ENCODE measurements at regions not wholly inside any gene's neighbourhood (a gene's known extent, or its start where the extent isn't known, plus 50 kb on each side); places are given as distances from the start of the nearest gene placed in this dataset.
"Not testable (repeated sequence)": the region's sequence is repeated elsewhere in the genome, so short reads cannot be mapped to it uniquely, and the experiment has no call there.

DNA sequence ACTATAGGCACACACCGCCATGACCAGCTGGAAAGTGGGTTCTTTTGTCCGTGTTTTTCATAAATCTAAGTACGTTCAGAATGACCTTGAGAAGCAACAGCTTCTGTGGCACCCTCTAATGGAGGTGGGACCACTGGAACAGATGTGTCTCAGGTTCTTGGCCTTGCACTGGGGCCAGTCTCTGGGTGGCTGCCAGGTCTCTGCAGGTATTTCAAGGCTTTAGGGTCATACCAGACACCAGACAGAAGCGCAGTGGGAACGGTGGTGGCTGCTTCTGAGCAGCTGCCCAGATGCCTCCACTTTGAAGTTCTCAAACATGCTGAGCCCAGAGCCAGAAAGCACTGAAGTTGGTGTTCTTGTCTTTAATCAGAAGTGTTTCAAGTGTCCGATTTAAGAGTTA, 75.0 kb upstream of the RBM19 start:
- Histone ChIP-seq H3K27me3 (ENCODE audit: control insufficient read depth, insufficient read depth, low read length) (no peaks in the 10 kb centered on the region), H3K9me3 (ENCODE audit: control insufficient read depth, insufficient read depth, low read length) (no peaks in the 10 kb centered on the region), H3K27ac (ENCODE audit: low read length) (no peak overlapping the region), H3K4me3 (ENCODE audit: low read length) (no peak overlapping the region), H3K36me3 (ENCODE audit: control insufficient read depth, insufficient read depth, low read length) (no peaks in the 10 kb centered on the region), H3K4me1 (ENCODE audit: control insufficient read depth, insufficient read depth, low read length) (peaks cover 4% of the 10 kb centered on the region; the same call in 1 of the 2 replicates)
- no peak for DNase-seq (ENCODE audit: low read depth, low spot score)
- WGBS (ENCODE audit: insufficient coverage, insufficient read length) = no CpG with 5 or more reads among the region's 6 CpGs

DNA sequence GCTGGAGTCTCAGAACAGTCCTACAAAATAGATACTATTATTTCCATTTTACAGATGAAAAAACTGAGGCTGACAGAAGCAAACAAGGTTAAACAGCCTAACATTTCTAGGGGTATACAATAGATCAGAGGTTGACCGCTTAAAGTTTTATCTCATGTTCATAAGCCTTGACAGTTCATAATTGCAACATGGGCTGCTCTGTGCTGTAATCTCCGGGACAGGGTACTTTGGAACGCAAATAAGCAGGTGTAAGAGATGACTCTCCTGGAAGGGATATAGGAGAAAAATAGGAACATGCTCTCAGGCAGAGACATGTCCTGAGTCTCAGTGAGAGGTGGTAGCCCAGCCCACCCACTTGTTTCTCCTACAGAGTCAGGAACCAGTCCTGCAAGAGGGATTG, 72.8 kb upstream of the RBM19 start:
- DNase-seq (ENCODE audit: low read depth, low spot score) = no peak
- Histone ChIP-seq H3K4me3 (ENCODE audit: low read length) (no peak overlapping the region), H3K9me3 (ENCODE audit: control insufficient read depth, insufficient read depth, low read length) (no peaks in the 10 kb centered on the region), H3K27me3 (ENCODE audit: control insufficient read depth, insufficient read depth, low read length) (no peaks in the 10 kb centered on the region), H3K4me1 (ENCODE audit: control insufficient read depth, insufficient read depth, low read length) (no peaks in the 10 kb centered on the region), H3K36me3 (ENCODE audit: control insufficient read depth, insufficient read depth, low read length) (no peaks in the 10 kb centered on the region), H3K27ac (ENCODE audit: low read length) (no peak overlapping the region)
- WGBS (ENCODE audit: insufficient coverage, insufficient read length) = no CpG with 5 or more reads among the region's 3 CpGs

DNA sequence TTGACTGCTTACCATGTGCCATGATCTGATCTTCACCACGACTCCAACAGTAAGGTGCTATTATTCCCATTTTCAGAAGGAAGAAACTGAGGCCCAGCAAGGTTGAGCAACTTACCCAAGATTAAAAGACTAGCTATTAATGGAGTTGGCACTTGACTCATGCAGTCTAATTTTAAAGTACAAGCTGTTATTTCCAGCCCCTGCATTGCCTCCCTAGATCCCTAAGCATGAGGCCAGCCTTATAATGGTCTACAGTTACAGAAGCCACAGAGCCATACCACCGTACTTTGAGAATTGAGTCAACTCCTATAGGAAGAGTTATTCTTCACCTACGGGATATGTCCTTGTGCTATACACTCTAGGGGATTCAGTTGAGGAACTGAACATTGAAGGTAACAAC, 66.7 kb upstream of the RBM19 start:
- DNase-seq (ENCODE audit: low read depth, low spot score) = no peak

DNA sequence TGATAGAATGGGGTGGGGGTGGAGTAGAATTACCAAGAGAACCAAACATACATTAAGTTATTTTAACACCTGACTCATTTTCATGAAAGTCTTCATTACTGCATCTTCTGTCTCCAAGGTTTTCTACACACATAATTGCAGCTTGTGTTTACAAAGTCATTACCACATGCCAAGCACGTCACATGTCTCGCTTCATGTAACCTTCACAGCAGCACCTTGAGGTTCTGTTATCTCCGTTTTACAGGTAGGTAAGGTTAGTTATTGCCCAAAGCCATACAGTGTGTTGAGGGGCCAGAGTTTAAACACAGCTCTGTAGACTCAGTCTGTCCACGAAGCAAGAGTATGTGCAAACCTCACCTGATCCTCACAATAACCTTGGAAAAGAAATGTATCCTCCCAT, 64.3 kb upstream of the RBM19 start:
- no peak for DNase-seq (ENCODE audit: low read depth, low spot score)
- Histone ChIP-seq H3K27ac (ENCODE audit: low read length) (no peak overlapping the region), H3K4me3 (ENCODE audit: low read length) (no peak overlapping the region), H3K9me3 (ENCODE audit: control insufficient read depth, insufficient read depth, low read length) (0 out of 2 replicates have a peak, but pooled peaks cover 2% of the 10 kb centered on the region), H3K4me1 (ENCODE audit: control insufficient read depth, insufficient read depth, low read length) (no peaks in the 10 kb centered on the region), H3K36me3 (ENCODE audit: control insufficient read depth, insufficient read depth, low read length) (no peaks in the 10 kb centered on the region), H3K27me3 (ENCODE audit: control insufficient read depth, insufficient read depth, low read length) (no peaks in the 10 kb centered on the region)
- no CpG with 5 or more reads among the region's 4 CpGs for WGBS (ENCODE audit: insufficient coverage, insufficient read length)

More for the DNA sequence above, 66.7 kb upstream of the RBM19 start:
- no peak overlapping the region for H3K4me3 ChIP-seq (ENCODE audit: low read length)
- H3K27ac ChIP-seq (ENCODE audit: low read length) = no peak overlapping the region
- no peaks in the 10 kb centered on the region for H3K27me3 ChIP-seq (ENCODE audit: control insufficient read depth, insufficient read depth, low read length)
- H3K9me3 ChIP-seq (ENCODE audit: control insufficient read depth, insufficient read depth, low read length) = no peaks in the 10 kb centered on the region
- H3K36me3 ChIP-seq (ENCODE audit: control insufficient read depth, insufficient read depth, low read length) = no peaks in the 10 kb centered on the region
- H3K4me1 ChIP-seq (ENCODE audit: control insufficient read depth, insufficient read depth, low read length) = no peaks in the 10 kb centered on the region
- WGBS (ENCODE audit: insufficient coverage, insufficient read length) = no CpG with 5 or more reads among the region's 3 CpGs

DNA sequence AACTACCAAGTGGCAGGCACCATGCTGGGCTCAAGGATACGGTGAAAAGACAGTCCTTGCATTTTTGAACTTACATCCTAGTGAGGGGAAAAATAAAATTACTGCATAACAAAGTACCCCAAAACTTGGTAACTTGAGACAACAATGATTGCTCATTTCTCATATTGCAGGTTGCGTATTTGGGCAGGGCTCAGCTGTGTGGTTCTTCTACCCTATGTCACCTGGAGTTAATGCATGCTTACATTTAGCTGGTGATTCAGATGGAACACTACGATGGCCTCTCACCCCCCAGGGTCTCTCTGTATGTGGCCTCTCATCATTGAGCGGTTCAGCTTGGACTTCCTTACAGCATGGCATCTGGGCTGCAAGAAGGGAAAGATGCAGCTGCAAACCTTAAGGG, 60.7 kb upstream of the RBM19 start:
- Histone ChIP-seq H3K4me1 (ENCODE audit: control insufficient read depth, insufficient read depth, low read length) (no peaks in the 10 kb centered on the region), H3K27ac (ENCODE audit: low read length) (no peak overlapping the region), H3K9me3 (ENCODE audit: control insufficient read depth, insufficient read depth, low read length) (0 out of 2 replicates have a peak, but pooled peaks cover 2% of the 10 kb centered on the region), H3K4me3 (ENCODE audit: low read length) (no peak overlapping the region), H3K27me3 (ENCODE audit: control insufficient read depth, insufficient read depth, low read length) (no peaks in the 10 kb centered on the region), H3K36me3 (ENCODE audit: control insufficient read depth, insufficient read depth, low read length) (no peaks in the 10 kb centered on the region)
- no CpG with 5 or more reads among the region's 4 CpGs for WGBS (ENCODE audit: insufficient coverage, insufficient read length)
- no peak for DNase-seq (ENCODE audit: low read depth, low spot score)

DNA sequence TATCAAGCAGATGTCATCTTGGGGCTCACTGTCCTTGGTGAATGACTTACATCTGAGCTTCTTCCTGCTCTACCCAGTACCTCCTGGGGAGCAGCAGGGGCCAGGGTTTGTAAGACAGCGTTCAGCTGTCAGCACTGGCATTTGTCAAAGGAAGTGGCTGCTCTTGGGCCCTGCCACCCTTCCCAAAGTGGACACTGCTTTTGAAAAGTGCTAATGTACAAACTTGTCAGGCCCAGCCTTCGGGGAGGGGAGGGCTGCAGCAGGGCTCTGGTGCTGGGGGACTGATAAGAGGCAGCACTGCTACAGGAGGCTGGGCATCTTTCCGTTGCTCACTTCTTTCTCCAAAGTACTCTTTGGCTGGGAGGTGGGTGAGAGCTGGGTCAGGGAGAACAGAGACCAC, 59.8 kb upstream of the RBM19 start:
- WGBS (ENCODE audit: insufficient coverage, insufficient read length) = no CpG with 5 or more reads among the region's 3 CpGs
- Histone ChIP-seq H3K9me3 (ENCODE audit: control insufficient read depth, insufficient read depth, low read length) (0 out of 2 replicates have a peak, but pooled peaks cover 2% of the 10 kb centered on the region), H3K36me3 (ENCODE audit: control insufficient read depth, insufficient read depth, low read length) (no peaks in the 10 kb centered on the region), H3K4me3 (ENCODE audit: low read length) (no peak overlapping the region), H3K27me3 (ENCODE audit: control insufficient read depth, insufficient read depth, low read length) (no peaks in the 10 kb centered on the region), H3K27ac (ENCODE audit: low read length) (no peak overlapping the region), H3K4me1 (ENCODE audit: control insufficient read depth, insufficient read depth, low read length) (no peaks in the 10 kb centered on the region)
- DNase-seq (ENCODE audit: low read depth, low spot score) = no peak

DNA sequence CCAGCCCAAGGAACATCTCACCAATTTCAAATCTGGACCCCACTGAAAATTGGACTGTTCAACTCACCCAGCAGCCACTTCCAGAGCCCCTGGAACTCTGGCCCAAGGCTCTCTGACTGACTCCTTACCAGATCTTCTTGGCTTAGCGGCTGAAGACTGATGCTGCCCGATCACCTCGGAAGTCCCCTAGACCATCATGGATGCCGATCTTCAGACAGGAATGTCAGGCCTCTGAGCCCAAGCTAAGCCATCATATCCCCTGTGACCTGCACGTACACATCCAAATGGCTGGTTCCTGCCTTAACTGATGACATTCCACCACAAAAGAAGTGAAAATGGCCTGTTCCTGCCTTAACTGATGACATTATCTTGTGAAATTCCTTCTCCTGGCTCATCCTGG, 56.0 kb upstream of the RBM19 start:
- H3K9me3 ChIP-seq (ENCODE audit: control insufficient read depth, insufficient read depth, low read length); H3K4me1 ChIP-seq (ENCODE audit: control insufficient read depth, insufficient read depth, low read length); H3K27me3 ChIP-seq (ENCODE audit: control insufficient read depth, insufficient read depth, low read length); H3K36me3 ChIP-seq (ENCODE audit: control insufficient read depth, insufficient read depth, low read length); H3K4me3 ChIP-seq (ENCODE audit: low read length); DNase-seq (ENCODE audit: low read depth, low spot score); H3K27ac ChIP-seq (ENCODE audit: low read length): not testable (repeated sequence)
- no CpG with 5 or more reads among the region's 5 CpGs for WGBS (ENCODE audit: insufficient coverage, insufficient read length)

DNA sequence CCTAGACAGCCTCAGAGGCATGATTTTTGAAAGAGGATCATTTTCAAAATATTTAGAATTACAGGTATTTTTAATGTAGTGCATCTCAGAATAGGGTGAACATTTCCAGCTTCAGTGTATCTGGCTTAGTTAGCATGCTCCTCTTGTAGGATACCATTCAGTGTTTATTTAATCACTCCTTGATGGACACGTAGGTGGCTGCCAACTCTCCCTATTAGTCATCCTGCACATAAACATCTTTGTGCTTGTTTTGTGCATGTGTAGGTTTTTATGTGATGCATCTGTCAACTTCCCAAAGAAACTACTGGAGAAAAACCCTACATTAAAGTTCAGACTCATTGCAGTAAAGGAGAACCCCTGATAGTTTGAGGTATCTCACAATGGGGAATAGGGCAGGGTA, 52.5 kb upstream of the RBM19 start:
- Histone ChIP-seq H3K9me3 (ENCODE audit: control insufficient read depth, insufficient read depth, low read length) (no peaks in the 10 kb centered on the region), H3K4me1 (ENCODE audit: control insufficient read depth, insufficient read depth, low read length) (no peaks in the 10 kb centered on the region), H3K27ac (ENCODE audit: low read length) (no peak overlapping the region), H3K36me3 (ENCODE audit: control insufficient read depth, insufficient read depth, low read length) (no peaks in the 10 kb centered on the region), H3K27me3 (ENCODE audit: control insufficient read depth, insufficient read depth, low read length) (no peaks in the 10 kb centered on the region), H3K4me3 (ENCODE audit: low read length) (no peak overlapping the region)
- no CpG with 5 or more reads among the region's 1 CpG for WGBS (ENCODE audit: insufficient coverage, insufficient read length)
- no peak for DNase-seq (ENCODE audit: low read depth, low spot score)

Data from iPS DF 6.9 (cell line).